DND-41 (cell line): ENCODE measurements at regions not wholly inside any gene's neighbourhood (a gene's known extent, or its start where the extent isn't known, plus 50 kb on each side); places are given as distances from the start of the nearest gene placed in this dataset.

ENCODE experiments used
- ATAC-seq: fragments of 200-7000 bp; cut with Tn5 transposase; 3 replicates; pipeline ENCODE4 v1.9.1; 2021; ENCODE audit warnings: low read depth; ENCODE audit not compliant: insufficient read depth
- DNase-seq: peaks from one replicate; pipeline ENCODE4 v3.0.0-alpha.2; 2020
- H2AFZ ChIP-seq: 2 replicates; pipeline ENCODE4 v1.6.0; 2012; ENCODE audit warnings: low read depth, low read length
- H3K27ac ChIP-seq: 2 replicates; pipeline ENCODE4 v1.5.1; 2012; ENCODE audit warnings: low read length, inconsistent platforms
- H3K27me3 ChIP-seq: fragments of 200-600 bp; sonication (generic); 2 replicates; pipeline ENCODE4 v1.6.0; 2012; ENCODE audit warnings: low read length, mild to moderate bottlenecking, inconsistent platforms; ENCODE audit not compliant: insufficient read depth, poor library complexity
- H3K36me3 ChIP-seq: 2 replicates; pipeline ENCODE4 v1.5.1; 2012; ENCODE audit warnings: low read length, inconsistent platforms; ENCODE audit not compliant: insufficient read depth
- H3K4me1 ChIP-seq: 2 replicates; pipeline ENCODE4 v1.5.1; 2012; ENCODE audit warnings: mild to moderate bottlenecking, low read length; ENCODE audit not compliant: insufficient read depth
- H3K4me2 ChIP-seq: 2 replicates; pipeline ENCODE4 v1.6.0; 2012; ENCODE audit warnings: mild to moderate bottlenecking, moderate library complexity, low read length, inconsistent platforms; ENCODE audit not compliant: insufficient read depth
- H3K4me3 ChIP-seq, 2 experiments: fragments of 200-600 bp in 1 of 2; shearing (Covaris generic) in 1 of 2; 2 replicates each; pipeline ENCODE4 v1.5.1; 2012 to 2016; ENCODE audit warnings: inconsistent platforms in 2 of 2, low read length in 2 of 2, mild to moderate bottlenecking in 2 of 2, low read depth in 1 of 2, moderate library complexity in 1 of 2
- H3K79me2 ChIP-seq: 2 replicates; pipeline ENCODE4 v1.6.0; 2012; ENCODE audit warnings: low read length, inconsistent platforms; ENCODE audit not compliant: insufficient read depth
- H3K9ac ChIP-seq: 2 replicates; pipeline ENCODE4 v1.6.0; 2012; ENCODE audit warnings: low read depth, mild to moderate bottlenecking, inconsistent platforms, low read length, moderate library complexity
- H3K9me3 ChIP-seq: 2 replicates; pipeline ENCODE4 v1.5.1; 2012; ENCODE audit warnings: low read length, moderate library complexity, mild to moderate bottlenecking, inconsistent platforms; ENCODE audit not compliant: insufficient read depth, severe bottlenecking
- H4K20me1 ChIP-seq: 2 replicates; pipeline ENCODE4 v1.6.0; 2012; ENCODE audit warnings: low read length; ENCODE audit not compliant: insufficient read depth
- CTCF ChIP-seq: IDR thresholded peaks from 2 replicates; pipeline ENCODE4 v1.5.1; 2012; ENCODE audit warnings: borderline replicate concordance, low read length, moderate library complexity, mild to moderate bottlenecking; ENCODE audit not compliant: poor library complexity, severe bottlenecking; ENCODE audit errors: extremely low read depth
- EZH2 ChIP-seq: IDR thresholded peaks from 3 replicates; pipeline ENCODE4 v1.6.1; 2012; ENCODE audit warnings: borderline replicate concordance, low read depth, mild to moderate bottlenecking, moderate library complexity, low read length, inconsistent platforms; ENCODE audit not compliant: severe bottlenecking

- no peak overlapping the region for H3K27ac ChIP-seq
- H3K4me1 ChIP-seq: peaks cover 36% of the 10 kb centered on the region
- H2AFZ ChIP-seq: no peak overlapping the region
- ATAC-seq (no peak), DNase-seq (no peak)
- H3K36me3 ChIP-seq: no peaks in the 10 kb centered on the region
- H3K79me2 ChIP-seq: no peaks in the 10 kb centered on the region
- H3K27me3 ChIP-seq: no peaks in the 10 kb centered on the region
- no peak overlapping the region for H3K9ac ChIP-seq
- no peaks in the 10 kb centered on the region for H4K20me1 ChIP-seq
- TF ChIP-seq CTCF (no peak), EZH2 (no peak)
- no peak overlapping the region for H3K4me3 ChIP-seq
- no peak overlapping the region for H3K4me2 ChIP-seq
- H3K9me3 ChIP-seq: no peaks in the 10 kb centered on the region
These were observed 95.7 kb downstream of the ACTBL2 start for GRCh38 chr5:57386958-57387357.

- H3K27ac ChIP-seq: peak overlapping the region; percentile 93
- peak; percentile 73 for TF ChIP-seq CTCF
- TF ChIP-seq EZH2: no peak
- H2AFZ ChIP-seq: peak overlapping the region; percentile 72
- DNase-seq (peak; percentile 85), ATAC-seq (peak; percentile 90)
- no peaks in the 10 kb centered on the region for H3K9me3 ChIP-seq
- no peaks in the 10 kb centered on the region for H3K36me3 ChIP-seq
- no peaks in the 10 kb centered on the region for H3K27me3 ChIP-seq
- H4K20me1 ChIP-seq: no peaks in the 10 kb centered on the region
- no peaks in the 10 kb centered on the region for H3K79me2 ChIP-seq
- peaks cover 38% of the 10 kb centered on the region for H3K4me1 ChIP-seq
- H3K4me2 ChIP-seq: peak overlapping the region; percentile 57
- peak overlapping the region; percentile 56 for H3K9ac ChIP-seq
- H3K4me3 ChIP-seq: peak overlapping the region in 1 of 2 experiments; percentile 6; a peak in 1 of 4 replicates
These were observed 99.3 kb downstream of the ACTBL2 start for GRCh38 chr5:57383093-57383861.

- Histone ChIP-seq H3K36me3 (no peaks in the 10 kb centered on the region), H2AFZ (no peak overlapping the region), H3K9ac (peak overlapping the region; percentile 56), H3K4me3 (no peak overlapping the region), H3K27ac (peak overlapping the region; percentile 93), H4K20me1 (no peaks in the 10 kb centered on the region), H3K27me3 (no peaks in the 10 kb centered on the region), H3K9me3 (no peaks in the 10 kb centered on the region), H3K79me2 (no peaks in the 10 kb centered on the region), H3K4me2 (peak overlapping the region; percentile 57; the same call in 1 of the 2 replicates), H3K4me1 (peaks cover 38% of the 10 kb centered on the region)
- TF ChIP-seq CTCF: no peak
- TF ChIP-seq EZH2: no peak
- peak; percentile 35 for ATAC-seq
- peak; percentile 16 for DNase-seq
These were observed 100.0 kb downstream of the ACTBL2 start for GRCh38 chr5:57382655-57383054.
